H1 (cell line): ENCODE measurements at regions not wholly inside any gene's neighbourhood (a gene's known extent, or its start where the extent isn't known, plus 50 kb on each side); places are given as distances from the start of the nearest gene placed in this dataset.

Source experiments
- KDM4A ChIP-seq: IDR thresholded peaks from one replicate; pipeline ENCODE4 v1.7.1; 2012; ENCODE audit warnings: low read depth, mild to moderate bottlenecking, moderate library complexity, low read length, inconsistent platforms; ENCODE audit not compliant: severe bottlenecking
- PHF8 ChIP-seq: fragments of 200-600 bp; sonication (generic); conservative IDR thresholded peaks from 2 replicates; pipeline ENCODE4 v1.7.1; 2012; ENCODE audit warnings: low read depth, mild to moderate bottlenecking, inconsistent platforms, low read length, moderate library complexity
- POLR2A ChIP-seq, 2 experiments: IDR thresholded peaks; 1 replicate in 1 of 2; 2 replicates in 1 of 2; pipeline ENCODE4 v1.6.1; 2011; ENCODE audit warnings: low read depth in 2 of 2, low read length in 2 of 2, mild to moderate bottlenecking in 2 of 2; ENCODE audit errors: control extremely low read depth in 1 of 2
- SP4 ChIP-seq: IDR thresholded peaks from 2 replicates; pipeline ENCODE4 v1.6.1; 2012; ENCODE audit warnings: low read length, inconsistent platforms

- no peak for TF ChIP-seq KDM4A
- no peak for TF ChIP-seq PHF8
- TF ChIP-seq POLR2A (IDR thresholded peaks at IDR 0.05; ENCODE audit: control extremely low read depth in 1 of 2, low read depth in 2 of 2, low read length in 2 of 2) = no peak
- TF ChIP-seq SP4 = no peak
Measured at GRCh38 chr2:146388757-146389156, 1456.1 kb upstream of the ACVR2A start (continued).
